GM23248 (cell line): ENCODE measurements at regions not wholly inside any gene's neighbourhood (a gene's known extent, or its start where the extent isn't known, plus 50 kb on each side); places are given as distances from the start of the nearest gene placed in this dataset.

Experiments
- EZH2 ChIP-seq: fragments of 200-600 bp; sonication (generic); IDR thresholded peaks from 2 replicates; pipeline ENCODE4 v1.6.1; 2018; ENCODE audit warnings: antibody characterized with exemption, mild to moderate bottlenecking; ENCODE audit not compliant: insufficient read depth, poor library complexity, severe bottlenecking
- EZH2phosphoT487 ChIP-seq: fragments of 200-600 bp; sonication (generic); IDR thresholded peaks from 2 replicates; pipeline ENCODE4 v1.6.1; 2018; ENCODE audit warnings: antibody characterized with exemption, moderate library complexity, mild to moderate bottlenecking, low read depth; ENCODE audit not compliant: insufficient read depth

GRCh38 chr4:81806485-81806884 is 334.8 kb upstream of the RASGEF1B start:
- no peak for TF ChIP-seq EZH2phosphoT487
- TF ChIP-seq EZH2 = no peak
